ENCODE measurements at regions not wholly inside any gene's neighbourhood (a gene's known extent, or its start where the extent isn't known, plus 50 kb on each side); places are given as distances from the start of the nearest gene placed in this dataset.

- POLR2A ChIA-PET, result no interaction called here
- H3K9me3 ChIP-seq (ENCODE audit: control insufficient read depth, insufficient read depth, low read depth, low read length), result no peaks in the 10 kb centered on the region
- ATAC-seq, result no peak
- no peak for DNase-seq (ENCODE audit: low read depth, low spot score)
- intact Hi-C loops (cut with micrococcal nuclease; ENCODE audit: unreplicated experiment) (no loop called here), in situ Hi-C loops (cut with HindIII; ENCODE audit: low pct_unique_long_range_greater_than_20kb, low sequenced_read_pairs) (no loop called here)
- no peak overlapping the region for H3K4me3 ChIP-seq (ENCODE audit: low read depth in 2 of 2, low read length in 2 of 2)
- no peaks in the 10 kb centered on the region for H3K27me3 ChIP-seq (ENCODE audit: control insufficient read depth, insufficient read depth, low read length)
- no peak for TF ChIP-seq SIN3A (IDR thresholded peaks at IDR 0.05; ENCODE audit: borderline replicate concordance, insufficient read depth, low read depth, low read length)
- TF ChIP-seq TCF7L2 (IDR thresholded peaks at IDR 0.05; ENCODE audit: low read depth, low read length), result no peak
- no peak for TF ChIP-seq POLR2AphosphoS5 (IDR thresholded peaks at IDR 0.05; ENCODE audit: low read depth, low read length)
- no peak for TF ChIP-seq CTCF (IDR thresholded peaks at IDR 0.05)
- TF ChIP-seq REST (IDR thresholded peaks at IDR 0.05; ENCODE audit: insufficient read depth in 1 of 2, low read depth in 2 of 2, low read length in 1 of 2), result no peak
- BruUV-seq (replicated peaks), result no TSS peak
- CTCF ChIA-PET, result no interaction called here
- H3K4me1 ChIP-seq (ENCODE audit: control insufficient read depth, insufficient read depth, low read length), result no peaks in the 10 kb centered on the region
- no peaks in the 10 kb centered on the region for H3K36me3 ChIP-seq (ENCODE audit: control insufficient read depth, insufficient read depth, low read length)
- no peak overlapping the region for H3K27ac ChIP-seq (ENCODE audit: low read length)
Measured at GRCh38 chr2:142575561-142575960, 301.9 kb upstream of the KYNU start.

- DNase-seq (ENCODE audit: low read depth, low spot score), result no peak
- H3K4me1 ChIP-seq (ENCODE audit: control insufficient read depth, insufficient read depth, low read length), result no peaks in the 10 kb centered on the region
Measured at GRCh38 chr2:142574388-142574787, 303.1 kb upstream of the KYNU start.

More at GRCh38 chr2:142574388-142574787, 303.1 kb upstream of the KYNU start:
- no peak for ATAC-seq
- ChIA-PET CTCF (no interaction called here), POLR2A (no interaction called here)
- in situ Hi-C loops (cut with HindIII; ENCODE audit: low pct_unique_long_range_greater_than_20kb, low sequenced_read_pairs), result no loop called here
- H3K9me3 ChIP-seq (ENCODE audit: control insufficient read depth, insufficient read depth, low read depth, low read length), result no peaks in the 10 kb centered on the region
- no peak overlapping the region for H3K4me3 ChIP-seq (ENCODE audit: low read depth in 2 of 2, low read length in 2 of 2)
- intact Hi-C loops (cut with micrococcal nuclease; ENCODE audit: unreplicated experiment), result no loop called here
- H3K27me3 ChIP-seq (ENCODE audit: control insufficient read depth, insufficient read depth, low read length), result no peaks in the 10 kb centered on the region
- no peak overlapping the region for H3K27ac ChIP-seq (ENCODE audit: low read length)
- TF ChIP-seq CTCF (IDR thresholded peaks at IDR 0.05) (no peak), TCF7L2 (IDR thresholded peaks at IDR 0.05; ENCODE audit: low read depth, low read length) (no peak), REST (IDR thresholded peaks at IDR 0.05; ENCODE audit: insufficient read depth in 1 of 2, low read depth in 2 of 2, low read length in 1 of 2) (no peak), POLR2AphosphoS5 (IDR thresholded peaks at IDR 0.05; ENCODE audit: low read depth, low read length) (no peak), SIN3A (IDR thresholded peaks at IDR 0.05; ENCODE audit: borderline replicate concordance, insufficient read depth, low read depth, low read length) (no peak)
- BruUV-seq (replicated peaks), result no TSS peak
- H3K36me3 ChIP-seq (ENCODE audit: control insufficient read depth, insufficient read depth, low read length), result no peaks in the 10 kb centered on the region
